HG02852 (cell line): ENCODE measurements at regions not wholly inside any gene's neighbourhood (a gene's known extent, or its start where the extent isn't known, plus 50 kb on each side); places are given as distances from the start of the nearest gene placed in this dataset.
"Not testable (repeated sequence)": the region's sequence is repeated elsewhere in the genome, so short reads cannot be mapped to it uniquely, and the experiment has no call there.

ENCODE experiments used
- ATAC-seq: cut with Tn5 transposase; IDR thresholded peaks from one replicate; pipeline ENCODE4 v1.9.1; 2021; ENCODE audit warnings: mild to moderate bottlenecking, moderate library complexity; ENCODE audit not compliant: unreplicated experiment

DNA sequence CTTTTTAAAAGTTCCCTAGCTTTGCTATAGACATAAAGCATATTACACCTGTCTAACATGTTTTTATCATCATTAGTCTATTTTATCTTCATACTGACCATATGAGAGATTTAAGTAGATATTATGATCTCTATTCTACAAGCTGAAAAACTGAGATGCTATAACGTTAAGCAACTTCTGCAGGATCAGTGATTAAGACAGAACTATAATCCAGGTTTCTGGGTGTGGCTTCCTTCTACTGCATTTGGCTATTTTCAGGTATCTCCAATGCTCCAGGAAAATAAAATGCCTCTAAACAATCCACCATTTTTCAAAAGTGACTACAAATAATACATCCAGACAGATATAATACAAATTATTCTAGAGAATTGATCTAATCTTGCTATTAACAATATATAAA lies 53.4 kb downstream of the RGS2 start:
- ATAC-seq = no peak

GRCh38 chr1:192866241-192866868 lies 57.5 kb downstream of the RGS2 start:
- ATAC-seq = no peak

GRCh38 chr1:192867180-192867579 lies 58.3 kb downstream of the RGS2 start:
- no peak for ATAC-seq

DNA sequence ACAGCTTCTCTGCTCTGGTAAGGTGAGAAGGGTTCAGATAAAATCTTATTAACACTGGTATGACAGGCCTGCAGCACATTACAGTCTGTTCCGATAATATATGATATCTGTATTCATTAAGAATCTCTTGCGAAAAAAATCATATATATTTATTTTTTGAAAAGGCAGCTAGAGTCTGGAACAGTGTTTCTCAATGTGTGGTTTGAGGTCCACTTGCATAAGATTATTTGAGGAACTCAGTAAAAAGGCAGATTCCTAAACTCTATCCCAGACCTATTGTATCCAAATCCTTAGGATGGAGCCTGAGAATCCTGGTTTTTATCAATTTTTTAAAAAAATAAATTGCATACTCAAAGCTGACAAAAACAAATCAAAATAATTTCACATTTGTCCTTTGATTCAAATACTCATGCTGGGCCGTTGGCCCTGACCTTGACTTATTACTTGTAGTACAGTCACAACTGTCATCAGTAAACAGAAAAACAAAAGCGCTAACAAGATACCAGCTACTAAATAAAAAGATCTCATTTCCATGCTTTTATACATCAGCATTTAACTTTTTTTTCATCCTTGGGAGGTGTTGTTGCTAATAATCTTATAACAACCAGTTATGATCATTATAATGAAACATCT lies 60.6 kb downstream of the RGS2 start:
- no peak for ATAC-seq

DNA sequence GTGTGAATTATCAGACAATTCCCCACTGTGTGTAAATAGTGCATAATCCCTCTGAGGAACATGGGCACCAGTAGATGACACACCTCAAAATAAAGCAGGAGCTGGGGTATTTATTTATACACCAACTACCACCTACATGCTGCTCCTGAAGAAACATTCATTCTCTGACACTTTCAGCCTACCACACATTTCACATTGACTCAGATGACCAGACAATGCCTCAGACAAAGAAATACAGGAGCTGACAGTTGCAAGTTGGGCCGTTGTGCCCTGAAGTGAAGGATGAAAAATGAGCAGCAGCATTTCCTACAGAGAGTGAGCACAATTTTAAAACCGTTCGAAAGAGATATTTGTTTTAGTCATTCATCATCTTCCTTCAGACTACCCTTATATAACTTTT lies 63.2 kb downstream of the RGS2 start:
- ATAC-seq = no peak

- no peak for ATAC-seq
These were observed 65.0 kb downstream of the RGS2 start for GRCh38 chr1:192873836-192874235.

DNA sequence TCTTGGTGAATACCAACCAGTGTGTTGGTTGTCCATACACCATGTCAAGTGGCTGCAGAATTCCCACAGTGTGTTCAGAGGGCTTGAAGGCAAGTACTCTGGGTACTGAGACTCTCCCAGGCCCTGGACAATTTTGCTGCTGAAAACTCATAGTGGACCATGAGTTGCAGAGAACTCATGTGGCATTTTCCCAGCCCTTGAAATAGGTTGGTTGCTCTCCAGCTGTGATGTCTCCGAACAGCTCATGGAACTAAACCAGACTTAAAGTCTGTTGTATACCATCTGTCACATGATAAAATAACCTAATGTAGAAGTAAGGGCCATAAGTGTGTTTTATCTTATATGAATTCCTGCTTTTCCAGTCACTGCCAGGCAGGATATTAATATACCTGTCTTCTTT lies 67.8 kb downstream of the RGS2 start:
- ATAC-seq = no peak

- no peak for ATAC-seq
These were observed 68.5 kb downstream of the RGS2 start for GRCh38 chr1:192877283-192877886.

- ATAC-seq = no peak
These were observed 69.4 kb downstream of the RGS2 start for GRCh38 chr1:192878249-192878648.

GRCh38 chr1:192879406-192879805 lies 70.6 kb downstream of the RGS2 start:
- no peak for ATAC-seq

GRCh38 chr1:192880231-192880630 lies 71.4 kb downstream of the RGS2 start:
- ATAC-seq = no peak

DNA sequence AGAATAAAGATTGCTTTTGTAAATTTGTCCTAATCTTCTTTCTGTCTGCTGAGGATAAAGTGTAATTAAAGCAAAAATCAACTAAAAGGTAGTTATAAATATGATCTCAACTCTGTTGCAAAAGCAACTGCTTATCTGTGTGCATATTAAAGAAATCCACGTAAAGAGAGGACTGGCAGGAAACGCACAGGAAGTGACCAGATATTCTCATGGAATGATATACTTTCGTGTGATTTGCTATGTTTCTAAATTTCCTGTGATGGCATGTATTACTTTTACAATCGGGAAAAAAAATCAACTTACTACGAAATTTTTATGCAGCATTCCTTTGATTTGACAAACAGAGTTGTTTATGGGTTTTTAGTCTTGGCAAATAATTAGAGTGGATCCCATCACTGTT lies 75.4 kb downstream of the RGS2 start:
- no peak for ATAC-seq

DNA sequence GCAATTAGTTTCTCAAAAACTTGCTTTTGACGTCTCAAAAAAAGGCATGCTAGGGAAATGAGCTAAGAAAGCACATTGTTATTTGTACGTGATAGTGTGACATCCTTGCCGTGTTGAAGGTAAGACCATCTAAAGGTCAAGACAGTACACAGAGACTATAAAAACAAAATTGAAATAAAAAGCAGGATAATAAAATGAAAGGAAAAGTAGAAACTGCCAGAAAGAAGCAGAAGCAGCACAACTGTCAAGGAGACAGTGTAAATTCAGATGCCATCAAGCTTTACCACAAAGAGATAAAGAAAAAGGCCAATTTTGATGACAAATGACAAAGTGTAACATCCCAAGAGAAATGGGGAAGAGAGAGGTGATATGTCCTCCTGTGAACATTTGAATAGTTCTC lies 76.5 kb downstream of the RGS2 start:
- not testable (repeated sequence) for ATAC-seq

GRCh38 chr1:192887426-192887825 lies 78.6 kb downstream of the RGS2 start:
- ATAC-seq = no peak

- no peak for ATAC-seq
These were observed 79.7 kb downstream of the RGS2 start for GRCh38 chr1:192888574-192888973.

DNA sequence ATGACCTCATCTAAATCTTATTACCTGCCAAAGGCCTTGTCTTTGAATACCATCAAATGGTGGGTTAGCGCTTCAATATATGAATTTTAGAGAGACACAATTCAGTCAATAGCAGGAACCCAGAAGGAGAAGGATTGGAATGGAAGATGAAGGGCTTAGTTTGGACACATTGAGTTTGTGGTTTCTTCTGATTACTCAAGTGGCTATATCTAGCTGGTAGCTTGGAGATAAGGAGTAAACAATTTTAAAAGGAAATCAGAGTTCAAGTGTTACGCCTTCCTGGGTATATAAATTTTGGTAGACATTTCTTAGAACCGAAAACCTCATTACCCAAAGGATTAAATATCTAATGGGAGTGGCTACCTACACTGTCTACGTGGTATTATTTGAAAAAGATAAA lies 80.2 kb downstream of the RGS2 start:
- no peak for ATAC-seq

- no peak for ATAC-seq
These were observed 81.3 kb downstream of the RGS2 start for GRCh38 chr1:192890134-192890533.

DNA sequence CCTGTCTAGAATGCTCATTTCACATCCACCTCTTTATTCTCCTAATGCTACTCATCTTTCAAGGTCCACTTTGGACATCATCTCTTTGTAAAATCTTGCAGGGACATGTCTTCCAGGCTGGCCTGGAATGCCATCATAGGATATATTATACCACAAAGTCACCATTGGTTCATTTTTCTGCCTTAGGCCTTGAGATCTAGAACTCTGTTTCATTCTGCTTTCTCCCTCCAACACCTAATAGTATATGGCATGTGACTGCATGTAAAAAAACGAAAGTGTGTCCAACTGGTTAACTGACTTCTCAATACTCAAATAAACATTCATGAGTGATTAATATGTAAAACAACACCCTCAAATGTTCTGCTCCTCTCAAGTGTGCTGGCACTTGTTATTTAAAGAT lies 84.1 kb downstream of the RGS2 start:
- no peak for ATAC-seq

DNA sequence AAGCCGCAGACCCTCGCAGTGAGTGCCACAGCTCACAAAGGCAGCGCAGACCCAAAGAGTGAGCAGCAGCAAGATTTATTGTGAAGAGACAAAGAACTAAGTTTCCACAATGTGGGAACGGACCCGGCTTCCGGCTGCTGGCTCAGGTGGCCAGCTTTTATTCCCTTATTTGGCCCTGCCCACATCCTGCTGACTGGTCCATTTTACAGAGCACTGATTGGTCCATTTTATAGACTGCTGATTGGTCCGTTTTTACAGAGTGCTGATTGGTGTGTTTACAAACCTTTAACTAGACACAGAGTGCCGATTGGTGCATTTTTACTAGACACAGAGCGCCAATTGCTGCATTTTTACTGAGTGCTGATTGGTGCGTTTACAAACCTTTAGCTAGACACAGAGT lies 86.6 kb downstream of the RGS2 start:
- ATAC-seq = not testable (repeated sequence)

DNA sequence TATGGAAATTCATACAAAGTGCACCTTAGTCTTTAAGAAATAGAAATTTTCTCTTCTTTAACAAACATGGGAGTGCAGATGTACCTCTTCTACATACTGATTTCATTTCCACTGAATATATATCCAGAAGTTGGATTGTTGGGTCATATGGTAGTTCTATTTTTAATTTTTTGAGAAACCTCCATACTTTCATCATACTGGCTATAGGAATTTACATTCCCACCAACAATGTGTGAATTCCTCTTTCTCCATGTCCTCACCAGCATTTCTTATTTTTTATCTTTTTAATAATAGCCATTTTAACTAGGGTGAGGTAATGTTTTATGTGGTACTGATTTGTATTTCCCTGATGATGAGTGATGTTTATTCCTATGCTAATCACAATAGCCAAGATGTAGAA lies 87.5 kb downstream of the RGS2 start:
- ATAC-seq = no peak

- no peak for ATAC-seq
These were observed 92.7 kb downstream of the RGS2 start for GRCh38 chr1:192901500-192901899.

DNA sequence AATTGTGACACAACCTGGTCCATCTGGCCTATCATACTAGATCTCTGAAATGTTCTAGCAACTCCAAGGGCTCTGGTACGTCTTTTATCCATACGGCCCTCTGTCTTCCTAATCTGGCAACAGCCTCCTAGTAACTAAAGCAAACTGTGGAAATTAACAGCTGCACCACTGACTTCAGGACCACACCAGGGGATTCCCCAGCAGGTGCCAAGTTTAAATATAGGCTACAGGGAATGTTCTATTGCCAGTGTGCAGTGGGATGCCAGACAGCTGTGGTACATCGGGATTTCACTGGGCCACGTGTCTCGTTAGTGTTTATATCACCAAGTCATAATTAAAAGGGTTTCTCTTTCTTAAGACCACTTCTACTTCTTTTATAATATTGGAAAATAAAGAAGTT lies 94.3 kb downstream of the RGS2 start:
- ATAC-seq = no peak
